ENCODE measurements at regions not wholly inside any gene's neighbourhood (a gene's known extent, or its start where the extent isn't known, plus 50 kb on each side); places are given as distances from the start of the nearest gene placed in this dataset.

GRCh38 chr1:209383422-209383821 is 200.1 kb upstream of the CAMK1G start:
- TF ChIP-seq TAF1 (IDR thresholded peaks at IDR 0.05; ENCODE audit: borderline replicate concordance, insufficient read depth, low read length) (no peak), FOXP2 (optimal IDR thresholded peaks at IDR 0.05; ENCODE audit: borderline replicate concordance, extremely low read depth, extremely low read length, insufficient read depth) (no peak), POLR2AphosphoS5 (IDR thresholded peaks at IDR 0.05; ENCODE audit: low read depth, low read length) (no peak), REST (IDR thresholded peaks at IDR 0.05; ENCODE audit: insufficient read depth in 1 of 2, low read depth in 2 of 2, low read length in 2 of 2) (no peak), SIN3A (IDR thresholded peaks at IDR 0.05; ENCODE audit: borderline replicate concordance, insufficient read depth, low read length) (no peak)

GRCh38 chr1:209383907-209384709 is 199.4 kb upstream of the CAMK1G start:
- no peak for TF ChIP-seq TAF1 (IDR thresholded peaks at IDR 0.05; ENCODE audit: borderline replicate concordance, insufficient read depth, low read length)
- no peak for TF ChIP-seq POLR2AphosphoS5 (IDR thresholded peaks at IDR 0.05; ENCODE audit: low read depth, low read length)

GRCh38 chr1:209384710-209385550 is 198.6 kb upstream of the CAMK1G start:
- TF ChIP-seq REST (IDR thresholded peaks at IDR 0.05; ENCODE audit: insufficient read depth in 1 of 2, low read depth in 2 of 2, low read length in 2 of 2) (no peak), SIN3A (IDR thresholded peaks at IDR 0.05; ENCODE audit: borderline replicate concordance, insufficient read depth, low read length) (no peak)

GRCh38 chr1:209386156-209386555 is 197.4 kb upstream of the CAMK1G start:
- TF ChIP-seq SIN3A (IDR thresholded peaks at IDR 0.05; ENCODE audit: borderline replicate concordance, insufficient read depth, low read length) (no peak), POLR2AphosphoS5 (IDR thresholded peaks at IDR 0.05; ENCODE audit: low read depth, low read length) (no peak), TAF1 (IDR thresholded peaks at IDR 0.05; ENCODE audit: borderline replicate concordance, insufficient read depth, low read length) (no peak), FOXP2 (optimal IDR thresholded peaks at IDR 0.05; ENCODE audit: borderline replicate concordance, extremely low read depth, extremely low read length, insufficient read depth) (no peak), REST (IDR thresholded peaks at IDR 0.05; ENCODE audit: insufficient read depth in 1 of 2, low read depth in 2 of 2, low read length in 2 of 2) (no peak)

- TF ChIP-seq REST (IDR thresholded peaks at IDR 0.05; ENCODE audit: insufficient read depth in 1 of 2, low read depth in 2 of 2, low read length in 2 of 2) (no peak), SIN3A (IDR thresholded peaks at IDR 0.05; ENCODE audit: borderline replicate concordance, insufficient read depth, low read length) (no peak), FOXP2 (optimal IDR thresholded peaks at IDR 0.05; ENCODE audit: borderline replicate concordance, extremely low read depth, extremely low read length, insufficient read depth) (no peak), TAF1 (IDR thresholded peaks at IDR 0.05; ENCODE audit: borderline replicate concordance, insufficient read depth, low read length) (no peak), POLR2AphosphoS5 (IDR thresholded peaks at IDR 0.05; ENCODE audit: low read depth, low read length) (no peak)
These were observed 196.1 kb upstream of the CAMK1G start for GRCh38 chr1:209387271-209387968.

All from PFSK-1 (cell line).